OCI-LY3 (cell line): ENCODE measurements at regions not wholly inside any gene's neighbourhood (a gene's known extent, or its start where the extent isn't known, plus 50 kb on each side); places are given as distances from the start of the nearest gene placed in this dataset.
"Not testable (repeated sequence)": the region's sequence is repeated elsewhere in the genome, so short reads cannot be mapped to it uniquely, and the experiment has no call there.

Source experiments
- CTCF ChIP-seq: fragments of 200-600, 300-600 bp; sonication (generic); IDR thresholded peaks from 2 replicates; pipeline ENCODE4 v1.5.1; 2014; ENCODE audit warnings: antibody characterized with exemption, low read length, low read depth
- EZH2phosphoT487 ChIP-seq: fragments of 200-600 bp; shearing (Covaris generic); IDR thresholded peaks from 2 replicates; pipeline ENCODE4 v1.6.1; 2018; ENCODE audit warnings: antibody characterized with exemption, mixed run types, low read depth

GRCh38 chr7:65133087-65133486 is 126.6 kb upstream of the ERV3-1 start:
- not testable (repeated sequence) for TF ChIP-seq CTCF, EZH2phosphoT487
